ENCODE measurements at regions not wholly inside any gene's neighbourhood (a gene's known extent, or its start where the extent isn't known, plus 50 kb on each side); places are given as distances from the start of the nearest gene placed in this dataset.

DNA sequence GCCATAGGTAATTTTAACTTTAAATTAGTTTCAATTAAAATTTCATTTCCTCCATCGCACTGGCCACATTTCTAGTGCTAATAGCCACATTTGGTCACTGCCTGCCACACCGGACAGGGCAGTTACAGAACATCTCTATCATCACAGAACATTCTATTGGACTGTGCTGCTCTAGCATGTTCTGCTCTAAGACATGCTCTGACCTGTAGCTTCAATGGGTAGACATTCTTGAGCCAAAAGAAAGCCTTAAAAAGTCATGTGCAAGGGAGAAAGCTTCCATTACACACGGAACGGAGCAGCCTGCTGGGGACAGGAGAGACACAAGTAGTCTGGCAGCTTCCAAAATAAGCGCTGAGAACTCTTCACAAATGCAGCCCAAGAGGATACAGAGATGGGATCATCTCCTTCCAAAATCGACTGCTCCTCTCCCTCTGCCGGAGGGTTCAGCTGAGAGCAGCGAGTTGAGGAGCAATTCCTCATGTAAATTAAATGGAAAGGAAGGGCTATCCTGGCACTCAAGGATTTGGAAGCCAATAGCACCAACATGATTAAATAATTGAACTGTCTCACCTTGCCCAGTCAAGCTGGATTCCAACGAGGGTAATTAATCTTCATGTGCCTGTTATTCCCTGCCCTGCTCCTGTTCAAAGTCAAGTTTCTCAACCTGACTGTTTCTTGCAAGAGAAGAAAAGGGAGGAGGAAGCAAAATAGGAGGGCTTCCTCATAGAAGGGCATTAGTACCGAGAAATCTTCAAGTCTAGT is 336.4 kb upstream of the NOCT start:
- H2BK5ac ChIP-seq (ENCODE audit: low read length), result no peak overlapping the region
- no peak overlapping the region for H2AFZ ChIP-seq (ENCODE audit: low read length)
- H3K14ac ChIP-seq (ENCODE audit: low read length), result no peak overlapping the region
- H3K9ac ChIP-seq (ENCODE audit: low read depth, low read length, poor library complexity), result no peak overlapping the region
- H3K4me2 ChIP-seq (ENCODE audit: insufficient read depth, low read length, poor library complexity, severe bottlenecking), result no peak overlapping the region
- no peaks in the 10 kb centered on the region for H3K27me3 ChIP-seq (ENCODE audit: control insufficient read depth in 3 of 3, insufficient read depth in 3 of 3, low read depth in 1 of 3, low read length in 3 of 3)
- no peak overlapping the region for H3K27ac ChIP-seq (replicated peaks; ENCODE audit: low read length)
- DNase-seq (ENCODE audit: low spot score), result no peak
- no peak overlapping the region for H2BK15ac ChIP-seq (ENCODE audit: low read length)
- H3K9me3 ChIP-seq (replicated peaks in 1 of 2; ENCODE audit: control insufficient read depth in 2 of 2, insufficient read depth in 1 of 2, low read depth in 1 of 2, low read length in 2 of 2), result no peaks in the 10 kb centered on the region
- H3K36me3 ChIP-seq (replicated peaks in 1 of 2; ENCODE audit: control insufficient read depth in 2 of 2, insufficient read depth in 2 of 2, low read length in 2 of 2), result no peaks in the 10 kb centered on the region
- no peaks in the 10 kb centered on the region for H3K79me1 ChIP-seq (ENCODE audit: low read depth, low read length)
- no peak overlapping the region for H4K91ac ChIP-seq (ENCODE audit: low read depth, low read length, poor library complexity)
- no peak overlapping the region for H3K4me3 ChIP-seq (ENCODE audit: low read length in 2 of 2)
- H4K8ac ChIP-seq (ENCODE audit: low read depth, low read length), result no peak overlapping the region
- no CpG with 5 or more reads among the region's 10 CpGs for WGBS, 2 donors (ENCODE audit: extremely low coverage in 2 of 2, insufficient read length in 2 of 2, insufficient replicate concordance in 1 of 2)
- peaks cover 0 to 11% of the 10 kb centered on the region in 2 donors for H3K4me1 ChIP-seq (ENCODE audit: control insufficient read depth in 2 of 2, insufficient read depth in 1 of 2, low read depth in 1 of 2, low read length in 2 of 2)
- no peak overlapping the region for H3K4ac ChIP-seq (ENCODE audit: low read length)
- no peak overlapping the region for H2BK12ac ChIP-seq (ENCODE audit: low read length)
- H3K23ac ChIP-seq (ENCODE audit: low read depth, low read length, poor library complexity), result no peak overlapping the region
- H2AK5ac ChIP-seq (ENCODE audit: low read depth, low read length), result no peak overlapping the region
- H2BK120ac ChIP-seq (ENCODE audit: low read depth, low read length), result no peak overlapping the region
- H3K18ac ChIP-seq (ENCODE audit: low read length), result no peak overlapping the region

DNA sequence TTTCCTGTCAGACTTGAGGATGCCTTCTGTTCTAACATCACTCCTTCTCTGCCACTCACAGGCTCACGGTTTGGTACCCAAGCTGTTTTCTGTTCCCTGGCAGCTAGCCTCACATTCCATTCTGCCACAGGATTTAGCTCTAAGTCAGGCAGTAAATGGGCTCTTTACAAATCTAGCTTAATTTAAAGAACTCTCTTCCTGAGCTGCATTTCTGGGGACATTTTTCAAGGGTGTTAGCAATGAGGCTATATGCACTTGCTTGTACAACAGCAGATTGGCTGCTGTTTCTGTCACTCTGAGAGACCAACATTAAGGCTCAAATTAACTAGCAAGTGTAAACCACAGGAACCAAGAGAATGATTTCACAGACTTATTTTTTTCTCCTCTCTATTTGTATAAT is 337.8 kb upstream of the NOCT start:
- Histone ChIP-seq H3K14ac (ENCODE audit: low read length) (no peak overlapping the region), H4K91ac (ENCODE audit: low read depth, low read length, poor library complexity) (no peak overlapping the region), H3K4ac (ENCODE audit: low read length) (no peak overlapping the region)

DNA sequence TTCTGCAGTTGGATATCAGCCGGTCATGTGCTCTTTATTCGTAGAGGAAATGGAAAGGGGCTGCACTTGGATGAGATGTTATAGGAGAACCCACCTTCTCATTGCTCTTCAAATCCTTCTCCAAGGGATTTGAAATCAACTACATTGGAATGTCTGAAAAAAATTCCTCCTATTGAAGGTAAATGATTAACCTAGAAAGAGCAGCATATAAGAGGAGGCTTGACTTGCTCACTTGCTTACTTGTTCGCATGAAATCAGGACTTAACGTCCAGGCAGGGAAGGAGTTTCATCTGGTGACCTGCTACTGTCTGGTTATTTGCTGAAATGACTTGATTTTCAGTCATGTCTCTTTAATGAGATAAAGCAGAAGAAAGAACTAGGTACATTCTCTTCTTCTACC is 338.4 kb upstream of the NOCT start:
- no peak overlapping the region for H2BK12ac ChIP-seq (ENCODE audit: low read length)
- H2BK15ac ChIP-seq (ENCODE audit: low read length), result no peak overlapping the region
- no peak overlapping the region for H4K91ac ChIP-seq (ENCODE audit: low read depth, low read length, poor library complexity)
- H3K4me2 ChIP-seq (ENCODE audit: insufficient read depth, low read length, poor library complexity, severe bottlenecking), result no peak overlapping the region
- no CpG with 5 or more reads among the region's 4 CpGs for WGBS, 2 donors (ENCODE audit: extremely low coverage in 2 of 2, insufficient read length in 2 of 2, insufficient replicate concordance in 1 of 2)
- no peak overlapping the region for H2BK5ac ChIP-seq (ENCODE audit: low read length)
- no peak overlapping the region for H2BK120ac ChIP-seq (ENCODE audit: low read depth, low read length)
- no peaks in the 10 kb centered on the region for H3K79me1 ChIP-seq (ENCODE audit: low read depth, low read length)
- H3K4ac ChIP-seq (ENCODE audit: low read length), result no peak overlapping the region
- H4K8ac ChIP-seq (ENCODE audit: low read depth, low read length), result no peak overlapping the region
- no peak overlapping the region for H3K4me3 ChIP-seq (ENCODE audit: low read length in 2 of 2)
- H3K27ac ChIP-seq (replicated peaks; ENCODE audit: low read length), result no peak overlapping the region
- DNase-seq (ENCODE audit: low spot score), result no peak
- H3K18ac ChIP-seq (ENCODE audit: low read length), result no peak overlapping the region
- H3K4me1 ChIP-seq (ENCODE audit: control insufficient read depth in 2 of 2, insufficient read depth in 1 of 2, low read depth in 1 of 2, low read length in 2 of 2), result peaks cover 5 to 10% of the 10 kb centered on the region in 2 donors
- no peak overlapping the region for H2AFZ ChIP-seq (ENCODE audit: low read length)
- no peak overlapping the region for H3K23ac ChIP-seq (ENCODE audit: low read depth, low read length, poor library complexity)
- no peak overlapping the region for H3K9ac ChIP-seq (ENCODE audit: low read depth, low read length, poor library complexity)
- H2AK5ac ChIP-seq (ENCODE audit: low read depth, low read length), result no peak overlapping the region
- no peaks in the 10 kb centered on the region for H3K36me3 ChIP-seq (replicated peaks in 1 of 2; ENCODE audit: control insufficient read depth in 2 of 2, insufficient read depth in 2 of 2, low read length in 2 of 2)
- H3K27me3 ChIP-seq (ENCODE audit: control insufficient read depth in 3 of 3, insufficient read depth in 3 of 3, low read depth in 1 of 3, low read length in 3 of 3), result no peaks in the 10 kb centered on the region
- no peak overlapping the region for H3K14ac ChIP-seq (ENCODE audit: low read length)
- no peaks in the 10 kb centered on the region for H3K9me3 ChIP-seq (replicated peaks in 1 of 2; ENCODE audit: control insufficient read depth in 2 of 2, insufficient read depth in 1 of 2, low read depth in 1 of 2, low read length in 2 of 2)

More for the DNA sequence above, 337.8 kb upstream of the NOCT start:
- H3K79me1 ChIP-seq (ENCODE audit: low read depth, low read length), result no peaks in the 10 kb centered on the region
- H3K23ac ChIP-seq (ENCODE audit: low read depth, low read length, poor library complexity), result no peak overlapping the region
- no peak overlapping the region for H3K4me2 ChIP-seq (ENCODE audit: insufficient read depth, low read length, poor library complexity, severe bottlenecking)
- peaks cover 5 to 6% of the 10 kb centered on the region in 2 donors for H3K4me1 ChIP-seq (ENCODE audit: control insufficient read depth in 2 of 2, insufficient read depth in 1 of 2, low read depth in 1 of 2, low read length in 2 of 2)
- no peak overlapping the region for H3K18ac ChIP-seq (ENCODE audit: low read length)
- DNase-seq (ENCODE audit: low spot score), result no peak
- no peak overlapping the region for H3K4me3 ChIP-seq (ENCODE audit: low read length in 2 of 2)
- no peak overlapping the region for H2AFZ ChIP-seq (ENCODE audit: low read length)
- WGBS, 2 donors (ENCODE audit: extremely low coverage in 2 of 2, insufficient read length in 2 of 2, insufficient replicate concordance in 1 of 2), result no CpG with 5 or more reads among the region's 1 CpG
- H3K9ac ChIP-seq (ENCODE audit: low read depth, low read length, poor library complexity), result no peak overlapping the region
- H2BK5ac ChIP-seq (ENCODE audit: low read length), result no peak overlapping the region
- H2BK15ac ChIP-seq (ENCODE audit: low read length), result no peak overlapping the region
- H2AK5ac ChIP-seq (ENCODE audit: low read depth, low read length), result no peak overlapping the region
- no peaks in the 10 kb centered on the region for H3K36me3 ChIP-seq (replicated peaks in 1 of 2; ENCODE audit: control insufficient read depth in 2 of 2, insufficient read depth in 2 of 2, low read length in 2 of 2)
- no peaks in the 10 kb centered on the region for H3K27me3 ChIP-seq (ENCODE audit: control insufficient read depth in 3 of 3, insufficient read depth in 3 of 3, low read depth in 1 of 3, low read length in 3 of 3)
- no peak overlapping the region for H4K8ac ChIP-seq (ENCODE audit: low read depth, low read length)
- H3K9me3 ChIP-seq (replicated peaks in 1 of 2; ENCODE audit: control insufficient read depth in 2 of 2, insufficient read depth in 1 of 2, low read depth in 1 of 2, low read length in 2 of 2), result no peaks in the 10 kb centered on the region
- no peak overlapping the region for H2BK12ac ChIP-seq (ENCODE audit: low read length)
- H3K27ac ChIP-seq (replicated peaks; ENCODE audit: low read length), result no peak overlapping the region
- H2BK120ac ChIP-seq (ENCODE audit: low read depth, low read length), result no peak overlapping the region

DNA sequence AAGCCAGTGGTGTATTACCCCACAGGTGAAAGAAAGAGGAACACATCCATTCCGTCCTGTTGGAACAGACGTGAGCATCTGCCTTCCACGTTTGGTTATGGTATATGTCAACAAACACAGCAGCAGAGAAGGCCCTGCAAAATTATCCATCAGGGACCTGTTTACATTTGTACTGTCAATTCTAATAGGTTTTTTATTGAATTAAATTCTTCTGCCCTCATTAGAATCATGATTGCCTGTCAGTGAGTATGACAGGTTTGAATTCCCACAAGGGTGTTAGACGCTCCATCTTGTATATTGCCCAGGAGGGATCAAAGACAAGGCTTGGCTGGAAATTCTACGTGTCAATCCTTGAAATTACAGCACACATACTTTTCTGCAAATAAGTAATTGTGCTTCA is 339.9 kb upstream of the NOCT start:
- Histone ChIP-seq H3K4me2 (ENCODE audit: insufficient read depth, low read length, poor library complexity, severe bottlenecking) (no peak overlapping the region), H4K8ac (ENCODE audit: low read depth, low read length) (no peak overlapping the region), H2AFZ (ENCODE audit: low read length) (no peak overlapping the region), H3K27ac (replicated peaks; ENCODE audit: low read length) (no peak overlapping the region), H3K4ac (ENCODE audit: low read length) (no peak overlapping the region), H3K79me1 (ENCODE audit: low read depth, low read length) (no peaks in the 10 kb centered on the region), H3K18ac (ENCODE audit: low read length) (no peak overlapping the region), H3K23ac (ENCODE audit: low read depth, low read length, poor library complexity) (no peak overlapping the region), H3K4me3 (ENCODE audit: low read length in 2 of 2) (no peak overlapping the region), H3K27me3 (ENCODE audit: control insufficient read depth in 3 of 3, insufficient read depth in 3 of 3, low read depth in 1 of 3, low read length in 3 of 3) (no peaks in the 10 kb centered on the region), H3K14ac (ENCODE audit: low read length) (no peak overlapping the region), H2AK5ac (ENCODE audit: low read depth, low read length) (no peak overlapping the region), H3K9me3 (replicated peaks in 1 of 2; ENCODE audit: control insufficient read depth in 2 of 2, insufficient read depth in 1 of 2, low read depth in 1 of 2, low read length in 2 of 2) (peaks cover 0 to 1% of the 10 kb centered on the region in 2 donors), H2BK120ac (ENCODE audit: low read depth, low read length) (no peak overlapping the region), H2BK15ac (ENCODE audit: low read length) (no peak overlapping the region), H2BK12ac (ENCODE audit: low read length) (no peak overlapping the region), H2BK5ac (ENCODE audit: low read length) (no peak overlapping the region), H4K91ac (ENCODE audit: low read depth, low read length, poor library complexity) (no peak overlapping the region), H3K4me1 (ENCODE audit: control insufficient read depth in 2 of 2, insufficient read depth in 1 of 2, low read depth in 1 of 2, low read length in 2 of 2) (peaks cover 8 to 11% of the 10 kb centered on the region in 2 donors), H3K36me3 (replicated peaks in 1 of 2; ENCODE audit: control insufficient read depth in 2 of 2, insufficient read depth in 2 of 2, low read length in 2 of 2) (no peaks in the 10 kb centered on the region), H3K9ac (ENCODE audit: low read depth, low read length, poor library complexity) (no peak overlapping the region)
- WGBS, 2 donors (ENCODE audit: extremely low coverage in 2 of 2, insufficient read length in 2 of 2, insufficient replicate concordance in 1 of 2), result no CpG with 5 or more reads among the region's 5 CpGs
- no peak for DNase-seq (ENCODE audit: low spot score)

Data from neuronal stem cell (in vitro differentiated cells).